Brain microvascular endothelial cell (primary cell): ENCODE measurements at regions not wholly inside any gene's neighbourhood (a gene's known extent, or its start where the extent isn't known, plus 50 kb on each side); places are given as distances from the start of the nearest gene placed in this dataset.
"Not testable (repeated sequence)": the region's sequence is repeated elsewhere in the genome, so short reads cannot be mapped to it uniquely, and the experiment has no call there.

Source experiments
- DNase-seq: peaks from one replicate; pipeline ENCODE4 v3.0.0-alpha.2; 2020
- H3K27ac ChIP-seq: fragments of 250-450 bp; sonication (Bioruptor Pico); 2 replicates; pipeline ENCODE4 v1.5.1; 2020; ENCODE audit warnings: mild to moderate bottlenecking, moderate library complexity
- H3K27me3 ChIP-seq: fragments of 250-450 bp; sonication (Bioruptor Pico); replicated peaks from 2 replicates; pipeline ENCODE4 v1.5.1; 2020; ENCODE audit warnings: mild to moderate bottlenecking
- H3K36me3 ChIP-seq: fragments of 250-450 bp; sonication (Bioruptor Pico); replicated peaks from 2 replicates; pipeline ENCODE4 v1.5.1; 2020; ENCODE audit warnings: mild to moderate bottlenecking
- H3K4me3 ChIP-seq: 2 replicates; pipeline ENCODE4 v1.5.1; 2011; ENCODE audit warnings: low read depth, mild to moderate bottlenecking, control low read depth, low read length, moderate library complexity
- CTCF ChIP-seq: IDR thresholded peaks from 2 replicates; pipeline ENCODE4 v1.5.1; 2011; ENCODE audit warnings: low read depth, mild to moderate bottlenecking, moderate library complexity, low read length, control low read depth, inconsistent platforms; ENCODE audit errors: missing control alignments
- in situ Hi-C: cut with HindIII; loops from 2 replicates; pipeline ENCODE4 v1.10.0; 2017; ENCODE audit warnings: low sequenced_read_pairs, low pct_ligation_motif_present

- in situ Hi-C loops: no loop called here
- no peak for TF ChIP-seq CTCF
- H3K27me3 ChIP-seq: no peaks in the 10 kb centered on the region
- H3K4me3 ChIP-seq: no peak overlapping the region
- H3K27ac ChIP-seq: no peak overlapping the region
- DNase-seq: no peak
- H3K36me3 ChIP-seq: no peaks in the 10 kb centered on the region
Observed at GRCh38 chr10:130713135-130713534, 576.9 kb downstream of the GLRX3 start.

GRCh38 chr10:130713731-130714130 lies 577.5 kb downstream of the GLRX3 start:
- no peak for DNase-seq
- Histone ChIP-seq H3K4me3 (no peak overlapping the region), H3K27ac (no peak overlapping the region), H3K36me3 (no peaks in the 10 kb centered on the region), H3K27me3 (no peaks in the 10 kb centered on the region)
- no peak for TF ChIP-seq CTCF
- in situ Hi-C loops: no loop called here

GRCh38 chr10:130714742-130715467 lies 578.7 kb downstream of the GLRX3 start:
- no peak for DNase-seq

GRCh38 chr10:130715686-130716670 lies 579.8 kb downstream of the GLRX3 start:
- DNase-seq: no peak
- H3K27ac ChIP-seq: no peak overlapping the region

More at GRCh38 chr10:130714742-130715467, 578.7 kb downstream of the GLRX3 start:
- Histone ChIP-seq H3K27me3 (no peaks in the 10 kb centered on the region), H3K36me3 (no peaks in the 10 kb centered on the region), H3K4me3 (no peak overlapping the region), H3K27ac (no peak overlapping the region)
- no peak for TF ChIP-seq CTCF
- in situ Hi-C loops: no loop called here

GRCh38 chr10:130717083-130717482 lies 580.9 kb downstream of the GLRX3 start:
- H3K27me3 ChIP-seq: no peaks in the 10 kb centered on the region
- H3K4me3 ChIP-seq: no peak overlapping the region
- no peak overlapping the region for H3K27ac ChIP-seq
- DNase-seq: no peak
- TF ChIP-seq CTCF: no peak
- no peaks in the 10 kb centered on the region for H3K36me3 ChIP-seq
- in situ Hi-C loops: no loop called here

More at GRCh38 chr10:130715686-130716670, 579.8 kb downstream of the GLRX3 start:
- H3K27me3 ChIP-seq: no peaks in the 10 kb centered on the region
- TF ChIP-seq CTCF: no peak
- H3K36me3 ChIP-seq: no peaks in the 10 kb centered on the region
- in situ Hi-C loops: no loop called here
- no peak overlapping the region for H3K4me3 ChIP-seq

GRCh38 chr10:130718744-130719447 lies 582.7 kb downstream of the GLRX3 start:
- H3K36me3 ChIP-seq, H3K4me3 ChIP-seq, DNase-seq, H3K27me3 ChIP-seq, H3K27ac ChIP-seq, in situ Hi-C loops: not testable (repeated sequence)
